A673 (cell line): ENCODE measurements at regions not wholly inside any gene's neighbourhood (a gene's known extent, or its start where the extent isn't known, plus 50 kb on each side); places are given as distances from the start of the nearest gene placed in this dataset.

Experiments
- CTCF ChIP-seq: fragments of 300-800, 200-600 bp; sonication (generic); conservative IDR thresholded peaks from 2 replicates; pipeline ENCODE4 v1.5.1; 2017; ENCODE audit warnings: low read depth, mild to moderate bottlenecking, antibody characterized with exemption, low read length, moderate library complexity, mixed read lengths
- EZH2 ChIP-seq: fragments of 200-600 bp; sonication (generic); IDR thresholded peaks from 2 replicates; pipeline ENCODE4 v1.6.1; 2017; ENCODE audit warnings: borderline replicate concordance, low read depth, mild to moderate bottlenecking, mixed read lengths, antibody characterized with exemption, low read length; ENCODE audit not compliant: poor library complexity, severe bottlenecking

GRCh38 chr2:207465894-207466293 is 63.9 kb upstream of the CREB1 start:
- no peak for TF ChIP-seq CTCF
- no peak for TF ChIP-seq EZH2
